GM10266 (cell line): ENCODE measurements at regions not wholly inside any gene's neighbourhood (a gene's known extent, or its start where the extent isn't known, plus 50 kb on each side); places are given as distances from the start of the nearest gene placed in this dataset.

ENCODE experiments used
- DNase-seq: peaks from one replicate; pipeline ENCODE4 v3.0.0; 2012; ENCODE audit errors: extremely low spot score
- TF ChIP-seq, protein P1 (sequence below): IDR thresholded peaks from 2 replicates; pipeline ENCODE4 v1.5.1; 2012; ENCODE audit warnings: mild to moderate bottlenecking, low read depth; ENCODE audit not compliant: control insufficient read depth, insufficient read depth; ENCODE audit errors: missing control alignments

DNA sequence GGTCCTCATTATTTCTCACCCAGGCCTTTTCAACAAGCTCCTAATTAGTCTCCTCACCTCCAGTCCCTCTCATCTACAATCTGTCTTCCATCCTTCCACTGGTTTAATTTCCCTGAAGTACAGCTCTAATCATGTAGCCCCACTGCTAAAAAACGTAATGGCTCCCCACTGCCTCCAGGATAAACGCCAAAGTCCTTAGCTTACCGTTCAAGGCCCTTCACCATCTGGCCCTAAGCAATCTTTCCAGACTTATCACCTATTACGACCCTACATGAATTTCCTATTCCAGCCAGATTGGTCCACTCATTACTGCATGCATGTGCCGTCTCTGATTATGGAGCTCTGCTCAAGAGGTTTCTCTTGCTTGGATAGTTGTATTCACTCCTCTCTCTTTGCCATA lies 83.1 kb upstream of the DAB1 start:
- TF ChIP-seq, protein P1, sequence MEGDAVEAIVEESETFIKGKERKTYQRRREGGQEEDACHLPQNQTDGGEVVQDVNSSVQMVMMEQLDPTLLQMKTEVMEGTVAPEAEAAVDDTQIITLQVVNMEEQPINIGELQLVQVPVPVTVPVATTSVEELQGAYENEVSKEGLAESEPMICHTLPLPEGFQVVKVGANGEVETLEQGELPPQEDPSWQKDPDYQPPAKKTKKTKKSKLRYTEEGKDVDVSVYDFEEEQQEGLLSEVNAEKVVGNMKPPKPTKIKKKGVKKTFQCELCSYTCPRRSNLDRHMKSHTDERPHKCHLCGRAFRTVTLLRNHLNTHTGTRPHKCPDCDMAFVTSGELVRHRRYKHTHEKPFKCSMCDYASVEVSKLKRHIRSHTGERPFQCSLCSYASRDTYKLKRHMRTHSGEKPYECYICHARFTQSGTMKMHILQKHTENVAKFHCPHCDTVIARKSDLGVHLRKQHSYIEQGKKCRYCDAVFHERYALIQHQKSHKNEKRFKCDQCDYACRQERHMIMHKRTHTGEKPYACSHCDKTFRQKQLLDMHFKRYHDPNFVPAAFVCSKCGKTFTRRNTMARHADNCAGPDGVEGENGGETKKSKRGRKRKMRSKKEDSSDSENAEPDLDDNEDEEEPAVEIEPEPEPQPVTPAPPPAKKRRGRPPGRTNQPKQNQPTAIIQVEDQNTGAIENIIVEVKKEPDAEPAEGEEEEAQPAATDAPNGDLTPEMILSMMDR = no peak
- no peak for DNase-seq

GRCh38 chr1:57503337-57503736 lies 79.5 kb upstream of the DAB1 start:
- TF ChIP-seq, protein P1 = no peak
- DNase-seq = no peak

DNA sequence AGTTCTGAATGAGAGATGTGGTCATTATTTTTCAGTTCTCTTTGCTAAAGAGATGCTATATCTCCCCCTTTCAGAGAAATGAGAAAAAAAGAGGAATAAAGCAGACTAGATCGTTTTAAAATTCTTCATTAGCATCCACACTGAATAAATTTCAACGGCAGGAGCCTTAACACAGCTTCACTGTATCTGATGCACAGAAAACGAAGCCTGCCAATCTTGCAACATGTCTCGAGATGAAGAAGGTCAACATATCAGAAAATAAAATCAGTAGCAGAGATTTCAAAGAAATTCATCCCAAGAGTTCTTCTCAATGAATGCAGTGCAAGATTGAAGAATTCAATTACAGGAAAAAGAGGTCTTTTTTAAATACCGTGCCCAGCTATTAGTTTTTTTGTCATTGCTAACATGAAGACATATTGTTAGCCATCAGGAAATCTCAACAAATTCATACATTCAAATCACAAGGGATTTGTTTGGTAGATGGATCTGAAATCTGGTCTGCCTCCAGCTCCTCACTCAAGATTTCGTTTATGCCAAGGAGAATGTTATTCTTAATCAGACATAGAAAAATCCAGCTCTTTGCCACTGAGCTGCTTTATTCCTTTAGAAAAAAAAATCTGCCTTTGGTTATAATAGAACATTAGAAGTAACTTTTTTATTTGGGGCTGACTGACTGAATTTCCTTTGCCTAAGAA lies 76.4 kb upstream of the DAB1 start:
- TF ChIP-seq, protein P1 = no peak

DNA sequence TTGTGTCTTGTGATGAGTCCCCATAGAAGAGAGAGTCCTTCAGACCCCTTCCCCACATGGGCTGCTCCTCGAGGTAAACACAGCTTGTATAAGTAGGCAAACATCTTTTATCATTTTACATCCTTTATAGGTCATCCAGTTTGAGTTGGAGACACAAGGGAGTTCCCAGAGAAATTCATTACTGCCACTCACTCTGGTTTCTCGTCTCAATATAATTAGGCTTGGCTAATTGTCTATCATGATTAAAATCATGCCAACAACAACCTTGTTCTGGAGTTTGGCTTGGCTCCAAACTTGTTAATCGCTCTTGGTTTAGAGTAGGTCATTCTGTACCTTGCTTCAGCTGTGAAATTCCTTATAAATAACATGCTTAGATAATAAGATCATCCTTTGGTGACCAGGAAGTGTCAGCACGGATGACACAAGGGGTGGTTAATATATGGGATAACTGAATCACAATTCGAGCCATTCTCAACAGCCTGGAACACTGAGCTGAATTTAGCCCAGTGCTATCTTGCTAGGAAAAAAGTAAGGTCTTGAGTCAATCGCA lies 70.7 kb upstream of the DAB1 start:
- TF ChIP-seq, protein P1 = no peak
- no peak for DNase-seq

More for the DNA sequence above, 76.4 kb upstream of the DAB1 start:
- no peak for DNase-seq

DNA sequence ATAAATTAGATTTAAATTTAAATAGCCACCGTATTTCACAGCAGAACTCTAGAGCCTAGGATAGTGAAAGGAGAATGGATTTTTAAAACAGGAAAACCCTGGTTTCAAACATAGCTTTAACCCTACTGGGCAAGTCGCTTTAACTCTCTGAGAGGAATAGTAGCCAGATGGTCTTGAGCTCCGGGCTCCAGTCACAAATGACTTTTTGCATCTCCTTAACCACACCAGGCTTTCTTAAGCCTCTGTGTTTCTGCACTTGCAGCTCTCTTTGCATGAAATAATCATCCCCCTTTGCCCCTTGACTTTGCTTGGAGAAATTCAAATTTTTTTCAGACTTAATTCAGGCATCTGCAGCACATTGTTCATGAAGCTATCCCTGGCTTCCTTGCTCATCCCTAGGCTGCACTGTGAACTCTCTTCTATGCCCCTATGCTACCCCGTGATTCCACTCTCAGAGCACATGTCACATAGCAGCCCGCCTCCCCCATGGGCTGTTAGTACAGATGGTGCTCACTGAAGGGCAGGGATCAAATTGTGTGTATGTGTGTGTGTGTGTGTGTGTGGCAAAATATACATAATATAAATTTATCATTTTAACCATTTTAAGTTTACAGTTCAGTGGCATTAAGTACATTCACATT lies 68.8 kb upstream of the DAB1 start:
- DNase-seq = no peak
- TF ChIP-seq, protein P1 = no peak

DNA sequence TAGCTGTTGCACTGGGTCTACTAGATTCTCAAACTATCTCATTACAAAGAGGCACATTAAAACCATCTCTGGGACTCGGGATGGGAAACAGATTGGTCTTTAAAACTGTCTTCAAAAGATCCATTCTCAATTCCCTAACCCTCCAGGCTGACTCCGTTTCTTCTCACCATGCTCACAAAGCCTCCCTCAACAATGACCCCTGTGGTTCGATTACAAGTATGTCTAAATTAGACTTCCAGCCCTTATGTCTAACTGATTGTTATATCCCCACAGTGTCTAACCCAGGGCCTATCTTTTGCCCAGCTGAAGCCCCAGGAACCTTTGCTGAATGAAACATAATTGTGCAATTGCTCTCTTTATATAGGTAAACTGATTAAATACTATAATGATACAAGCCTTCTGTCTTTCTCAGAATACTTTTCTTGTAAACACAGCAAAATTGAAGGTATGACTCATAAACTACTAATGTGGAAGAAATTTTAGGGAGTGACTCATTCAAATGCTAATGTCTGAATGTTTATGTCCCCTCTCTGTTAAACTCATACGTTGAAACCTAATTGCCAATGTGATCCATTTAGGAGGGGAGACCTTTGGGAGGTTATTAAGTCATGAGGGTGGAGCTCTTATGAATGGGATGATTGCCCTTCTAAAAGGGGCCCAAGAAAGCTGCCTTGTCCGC lies 65.6 kb upstream of the DAB1 start:
- no peak for DNase-seq
- TF ChIP-seq, protein P1 = no peak
